HepG2 (cell line): ENCODE measurements at regions not wholly inside any gene's neighbourhood (a gene's known extent, or its start where the extent isn't known, plus 50 kb on each side); places are given as distances from the start of the nearest gene placed in this dataset.
A peak's percentile ranks its signal among the peaks of the same experiment; 100 is the strongest.

Source experiments
- ATAC-seq: fragments of 200-7000 bp; cut with Tn5 transposase; 3 replicates; pipeline ENCODE4 v1.9.1; 2020; ENCODE audit warnings: mild to moderate bottlenecking, moderate library complexity
- BruUV-seq: library from RNA; stranded (reverse); fragments of 400-500 nt; replicated peaks from 2 replicates; lab custom pipeline; 2021; lab: Mats Ljungman, UMichigan
- CTCF ChIA-PET: fragments of 300-600 bp; formaldehyde crosslinking; extraction: SDS; loops from one replicate; lab custom pipeline; 2021; ENCODE audit warnings: low total read pairs, inconsistent platforms, low intra/inter-chr PET ratio; lab: Yijun Ruan, JAX
- POLR2A ChIA-PET: fragments of 350-600 bp; sonication (Branson Sonifier 250); formaldehyde crosslinking; loops from one replicate; lab custom pipeline; 2020; ENCODE audit warnings: antibody characterized with exemption, inconsistent platforms; lab: Yijun Ruan, JAX
- DNase-seq: peaks from one replicate; pipeline ENCODE4 v3.0.0-alpha.2; 2015; ENCODE audit warnings: low spot score
- FAIRE-seq: peaks from 3 replicates; lab custom pipeline; 2011; peaks lifted over from hg19 to GRCh38; lab: Jason Lieb, UNC
- H2AFZ ChIP-seq: one replicate; pipeline ENCODE4 v1.6.1; 2011; ENCODE audit warnings: low read length, inconsistent platforms
- H3K27ac ChIP-seq: fragments of 300-600 bp; 3 replicates; pipeline ENCODE4 v1.8.0; 2011; ENCODE audit warnings: mixed run types, mild to moderate bottlenecking, mixed read lengths, low read length, inconsistent platforms; ENCODE audit not compliant: insufficient read depth; ENCODE audit errors: extremely low read length
- H3K27me3 ChIP-seq, 2 experiments: fragments of 200-600 bp in 1 of 2; 2 replicates in 1 of 2; 3 replicates in 1 of 2; pipeline versions ENCODE4 v1.6.0 to v1.8.0; 2011; ENCODE audit warnings: low read length in 2 of 2, mild to moderate bottlenecking in 2 of 2, moderate library complexity in 2 of 2, inconsistent platforms in 1 of 2; ENCODE audit not compliant: insufficient read depth in 2 of 2, control insufficient read depth in 1 of 2
- H3K36me3 ChIP-seq, 2 experiments: fragments of 200-600 bp in 1 of 2; replicated peaks in 1 of 2; 2 replicates in 1 of 2; 3 replicates in 1 of 2; pipeline versions ENCODE4 v1.5.1 to v1.8.0; 2011; ENCODE audit warnings: low read length in 2 of 2, inconsistent platforms in 1 of 2; ENCODE audit not compliant: insufficient read depth in 2 of 2, control insufficient read depth in 1 of 2
- H3K4me1 ChIP-seq: 2 replicates; pipeline ENCODE4 v1.5.1; 2012; ENCODE audit warnings: low read length, inconsistent platforms; ENCODE audit not compliant: insufficient read depth
- H3K4me2 ChIP-seq: 2 replicates; pipeline ENCODE4 v1.6.0; 2011; ENCODE audit warnings: low read depth, low read length, inconsistent platforms
- H3K4me3 ChIP-seq, 3 experiments: fragments of 200-600 bp in 1 of 3; sonication (generic), shearing (Covaris generic) in 1 of 3; replicated peaks in 1 of 3; 2 replicates each; pipeline ENCODE4 v1.5.1; 2011 to 2016; ENCODE audit warnings: low read length in 3 of 3, inconsistent platforms in 2 of 3, low read depth in 2 of 3, mild to moderate bottlenecking in 2 of 3, control low read depth in 1 of 3, mixed read lengths in 1 of 3; ENCODE audit not compliant: insufficient read depth in 1 of 3
- H3K79me2 ChIP-seq: one replicate; pipeline ENCODE4 v1.6.1; 2011; ENCODE audit warnings: low read length, inconsistent platforms; ENCODE audit not compliant: insufficient read depth
- H3K9ac ChIP-seq: 2 replicates; pipeline ENCODE4 v1.6.0; 2011; ENCODE audit warnings: mild to moderate bottlenecking, low read depth, low read length, inconsistent platforms; ENCODE audit not compliant: insufficient read depth
- H3K9me3 ChIP-seq: 2 replicates; pipeline ENCODE4 v1.5.1; 2012; ENCODE audit warnings: mild to moderate bottlenecking, low read length
- H4K20me1 ChIP-seq: 2 replicates; pipeline ENCODE4 v1.6.0; 2011; ENCODE audit warnings: inconsistent platforms, mild to moderate bottlenecking, low read length, moderate library complexity; ENCODE audit not compliant: insufficient read depth
- ATF7 ChIP-seq, 2 experiments: fragments of 450-650 bp in 1 of 2; sonication (generic) in 1 of 2; formaldehyde crosslinking in 1 of 2; IDR thresholded peaks; 2 replicates each; pipeline versions ENCODE4 v1.4.0 to v1.6.1; 2016 to 2020; ENCODE audit warnings: antibody characterized with exemption in 1 of 2, mild to moderate bottlenecking in 1 of 2, missing genetic modification reagents in 1 of 2
- HCFC1 ChIP-seq: fragments of 150-350 bp; IDR thresholded peaks from 2 replicates; pipeline ENCODE4 v1.6.1; 2014; ENCODE audit warnings: low read depth, low read length
- RBAK ChIP-seq: sonication (generic); formaldehyde crosslinking; IDR thresholded peaks from 2 replicates; pipeline ENCODE4 v1.5.1; 2020; ENCODE audit warnings: mild to moderate bottlenecking, missing genetic modification reagents
- SMC3 ChIP-seq: IDR thresholded peaks from 2 replicates; pipeline ENCODE4 v1.6.1; 2011; ENCODE audit warnings: low read length, improper control_type of control experiment
- WGBS: methylation state at CpG from one replicate; pipeline ENCODE4 v1.1.6; 2017; ENCODE audit warnings: low lambda C conversion rate; 5-methylcytosine and 5-hydroxymethylcytosine counted together
- in situ Hi-C: cut with HindIII; loops from 2 replicates; pipeline ENCODE4 v1.10.0; 2017; ENCODE audit warnings: low pct_unique_long_range_greater_than_20kb; ENCODE audit not compliant: extremely low pct_ligation_motif_present
- intact Hi-C: fragments of 100-400 bp; cut with micrococcal nuclease; formaldehyde crosslinking; loops from one replicate; pipeline ENCODE4 v1.10.0; 2022; ENCODE audit not compliant: unreplicated experiment
- TF ChIP-seq, protein P1 (sequence below): sonication (generic); formaldehyde crosslinking; conservative IDR thresholded peaks from 2 replicates; pipeline ENCODE4 v1.8.1; 2023; ENCODE audit warnings: missing genetic modification reagents
- TF ChIP-seq, protein P2 (sequence below), 2 experiments: fragments of 450-650 bp in 1 of 2; sonication (generic) in 1 of 2; formaldehyde crosslinking; IDR thresholded peaks; 2 replicates each; pipeline versions ENCODE4 v1.5.0 to v1.8.0; 2020 to 2022; ENCODE audit warnings: mild to moderate bottlenecking in 1 of 2, missing genetic modification reagents in 1 of 2

- POLR2A ChIA-PET: no interaction called here
- Histone ChIP-seq H3K27me3 (peaks cover 3 to 4% of the 10 kb centered on the region in 2 experiments; a peak in 2 of 5 replicates), H3K9ac (peak overlapping the region; percentile 44; the same call in 1 of the 2 replicates), H3K4me3 (peak overlapping the region; percentile 30 to 40 (median 31); a peak in 5 of 6 replicates), H3K4me2 (peak overlapping the region; percentile 66), H3K4me1 (peaks cover 20% of the 10 kb centered on the region; the same call in 1 of the 2 replicates), H2AFZ (peak overlapping the region; percentile 66), H3K36me3 (no peaks in the 10 kb centered on the region), H3K27ac (no peak overlapping the region), H3K79me2 (no peaks in the 10 kb centered on the region)
- intact Hi-C loops: no loop called here
- BruUV-seq: no TSS peak
- peak; percentile 72 for ATAC-seq
- in situ Hi-C loops: no loop called here
- FAIRE-seq: no peak
- 17% methylated on average over 9 of the region's 9 CpGs for WGBS
- no peak for TF ChIP-seq HCFC1
- TF ChIP-seq, protein P1, sequence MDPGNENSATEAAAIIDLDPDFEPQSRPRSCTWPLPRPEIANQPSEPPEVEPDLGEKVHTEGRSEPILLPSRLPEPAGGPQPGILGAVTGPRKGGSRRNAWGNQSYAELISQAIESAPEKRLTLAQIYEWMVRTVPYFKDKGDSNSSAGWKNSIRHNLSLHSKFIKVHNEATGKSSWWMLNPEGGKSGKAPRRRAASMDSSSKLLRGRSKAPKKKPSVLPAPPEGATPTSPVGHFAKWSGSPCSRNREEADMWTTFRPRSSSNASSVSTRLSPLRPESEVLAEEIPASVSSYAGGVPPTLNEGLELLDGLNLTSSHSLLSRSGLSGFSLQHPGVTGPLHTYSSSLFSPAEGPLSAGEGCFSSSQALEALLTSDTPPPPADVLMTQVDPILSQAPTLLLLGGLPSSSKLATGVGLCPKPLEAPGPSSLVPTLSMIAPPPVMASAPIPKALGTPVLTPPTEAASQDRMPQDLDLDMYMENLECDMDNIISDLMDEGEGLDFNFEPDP: 0 out of 2 replicates have a peak, but pooled peaks have one; percentile 20
- TF ChIP-seq, all 625 proteins: peak for 1
- Histone ChIP-seq H4K20me1 (no peaks in the 10 kb centered on the region), H3K9me3 (no peaks in the 10 kb centered on the region)
- CTCF ChIA-PET: no interaction called here
- no peak for DNase-seq
Measured at GRCh38 chr17:55576996-55577586, 65.8 kb upstream of the SMIM36 start.

GRCh38 chr17:55576237-55576995, 65.2 kb upstream of the SMIM36 start:
- DNase-seq (peak; percentile 28), ATAC-seq (peak; percentile 36), FAIRE-seq (no peak)
- ChIA-PET CTCF (no interaction called here), POLR2A (no interaction called here)
- intact Hi-C loops: no loop called here
- no peaks in the 10 kb centered on the region for H4K20me1 ChIP-seq
- no peak overlapping the region for H3K9ac ChIP-seq
- H2AFZ ChIP-seq: peak overlapping the region; percentile 66
- in situ Hi-C loops: no loop called here
- no peaks in the 10 kb centered on the region for H3K9me3 ChIP-seq
- no peak overlapping the region for H3K27ac ChIP-seq
- H3K4me1 ChIP-seq: peaks cover 20% of the 10 kb centered on the region; the same call in 1 of the 2 replicates
- H3K27me3 ChIP-seq: peaks cover 3 to 4% of the 10 kb centered on the region in 2 experiments; a peak in 2 of 5 replicates
- no peaks in the 10 kb centered on the region for H3K36me3 ChIP-seq
- peak overlapping the region; percentile 66 for H3K4me2 ChIP-seq
- 35% methylated on average over 8 of the region's 8 CpGs for WGBS
- no peaks in the 10 kb centered on the region for H3K79me2 ChIP-seq
- H3K4me3 ChIP-seq: peak overlapping the region in 2 of 3 experiments; percentile 30 to 31; a peak in 2 of 6 replicates
- TF ChIP-seq, protein P2, sequence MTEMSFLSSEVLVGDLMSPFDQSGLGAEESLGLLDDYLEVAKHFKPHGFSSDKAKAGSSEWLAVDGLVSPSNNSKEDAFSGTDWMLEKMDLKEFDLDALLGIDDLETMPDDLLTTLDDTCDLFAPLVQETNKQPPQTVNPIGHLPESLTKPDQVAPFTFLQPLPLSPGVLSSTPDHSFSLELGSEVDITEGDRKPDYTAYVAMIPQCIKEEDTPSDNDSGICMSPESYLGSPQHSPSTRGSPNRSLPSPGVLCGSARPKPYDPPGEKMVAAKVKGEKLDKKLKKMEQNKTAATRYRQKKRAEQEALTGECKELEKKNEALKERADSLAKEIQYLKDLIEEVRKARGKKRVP (CRISPR knock-in tag; IDR thresholded peaks at IDR 0.05): 0 out of 4 replicates have a peak, but pooled peaks of 1 of the 2 experiments have one; percentile 9
- peak; percentile 92 for TF ChIP-seq ATF7 (IDR thresholded peaks at IDR 0.05)
- no peak for TF ChIP-seq ATF7 (CRISPR knock-in tag; IDR thresholded peaks at IDR 0.05)
- TF ChIP-seq SMC3: no peak
- no peak for TF ChIP-seq RBAK
- TF ChIP-seq, all 625 proteins: peak for 2
- BruUV-seq: no TSS peak
